ENCODE measurements at regions not wholly inside any gene's neighbourhood (a gene's known extent, or its start where the extent isn't known, plus 50 kb on each side); places are given as distances from the start of the nearest gene placed in this dataset.

- DNase-seq (ENCODE audit: missing footprints) (no peak), ATAC-seq (no peak)
- intact Hi-C loops (cut with DNase I): no loop called here
These were observed 122.3 kb upstream of the RAI14 start for GRCh38 chr5:34533582-34534522.

- DNase-seq (ENCODE audit: missing footprints) (no peak), ATAC-seq (no peak)
- intact Hi-C loops (cut with DNase I): no loop called here
These were observed 121.5 kb upstream of the RAI14 start for GRCh38 chr5:34534523-34535103.

- ATAC-seq: no peak
- no peak for DNase-seq (ENCODE audit: missing footprints)
- intact Hi-C loops (cut with DNase I): no loop called here
These were observed 120.7 kb upstream of the RAI14 start for GRCh38 chr5:34535433-34535832.

GRCh38 chr5:34535944-34536623, 120.0 kb upstream of the RAI14 start:
- intact Hi-C loops (cut with DNase I): no loop called here
- ATAC-seq (no peak), DNase-seq (ENCODE audit: missing footprints) (no peak)

GRCh38 chr5:34536699-34537098, 119.4 kb upstream of the RAI14 start:
- intact Hi-C loops (cut with DNase I): no loop called here
- no peak for ATAC-seq
- no peak for DNase-seq (ENCODE audit: missing footprints)

- ATAC-seq (no peak), DNase-seq (ENCODE audit: missing footprints) (no peak)
- intact Hi-C loops (cut with DNase I): no loop called here
These were observed 118.0 kb upstream of the RAI14 start for GRCh38 chr5:34538026-34538672.

GRCh38 chr5:34539183-34539582, 116.9 kb upstream of the RAI14 start:
- no peak for DNase-seq (ENCODE audit: missing footprints)
- no peak for ATAC-seq
- intact Hi-C loops (cut with DNase I): no loop called here

DNA sequence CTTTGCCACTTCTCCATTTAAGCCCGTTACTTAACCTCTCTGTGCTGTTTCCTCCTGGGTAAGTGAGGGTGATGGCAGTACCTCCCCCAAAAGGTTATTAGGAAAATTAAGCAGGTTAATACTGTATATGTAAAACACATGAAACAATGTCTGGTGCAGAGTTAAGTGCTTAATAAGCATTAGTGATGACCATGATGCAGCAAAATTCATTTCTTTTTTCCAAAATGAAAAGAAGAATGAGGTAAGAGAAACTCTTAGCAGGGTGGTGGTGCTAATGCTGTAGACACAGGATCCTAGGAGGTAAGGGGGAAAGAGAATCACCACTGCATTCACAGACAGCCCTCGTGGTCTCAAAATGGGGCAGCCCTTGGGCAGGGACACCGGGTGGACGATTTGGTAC, 115.1 kb upstream of the RAI14 start:
- ATAC-seq (no peak), DNase-seq (ENCODE audit: missing footprints) (no peak)
- intact Hi-C loops (cut with DNase I): no loop called here

GRCh38 chr5:34542818-34543217, 113.3 kb upstream of the RAI14 start:
- DNase-seq (ENCODE audit: missing footprints): no peak
- ATAC-seq: no peak
- intact Hi-C loops (cut with DNase I): no loop called here

DNA sequence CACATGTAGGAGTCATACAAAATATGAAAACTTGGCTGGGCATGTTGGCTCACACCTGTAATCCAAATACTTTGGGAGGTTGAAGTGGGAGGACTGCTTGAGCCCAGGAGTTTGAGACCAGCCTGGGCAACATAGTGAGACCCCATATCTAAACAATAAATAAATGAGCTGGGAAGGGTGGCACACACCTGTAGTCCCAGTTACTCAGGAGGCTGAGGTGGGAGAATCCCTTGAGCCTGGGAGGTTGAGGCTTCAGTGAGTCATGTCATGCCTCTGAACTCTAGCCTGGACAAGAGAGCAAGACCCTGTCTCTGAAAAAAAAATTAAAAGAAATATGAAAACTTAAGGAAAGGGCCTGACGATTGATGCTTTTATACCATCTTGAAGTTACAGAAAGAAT, 112.4 kb upstream of the RAI14 start:
- DNase-seq (ENCODE audit: missing footprints) (no peak), ATAC-seq (no peak)
- intact Hi-C loops (cut with DNase I): no loop called here

DNA sequence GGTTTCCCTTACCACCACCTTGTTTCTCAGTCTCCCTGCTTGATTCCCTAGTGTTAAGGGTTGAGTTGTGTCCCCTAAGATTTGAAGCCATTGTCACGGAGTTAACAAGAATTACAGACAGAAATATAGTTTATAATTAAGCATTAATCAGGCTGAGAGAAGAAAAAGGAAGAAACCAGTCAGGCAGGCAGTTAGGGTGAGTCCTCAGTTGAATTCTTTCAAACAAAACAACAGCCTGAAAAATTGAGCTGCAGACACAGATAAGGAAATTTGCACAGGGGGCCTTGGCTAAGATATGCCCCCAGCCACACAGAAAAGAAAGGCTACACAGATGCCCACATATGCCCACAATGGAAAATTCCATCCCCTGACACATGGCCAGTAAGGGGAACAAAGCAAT, 111.7 kb upstream of the RAI14 start:
- DNase-seq (ENCODE audit: missing footprints) (no peak), ATAC-seq (no peak)
- intact Hi-C loops (cut with DNase I): no loop called here

- DNase-seq (ENCODE audit: missing footprints) (no peak), ATAC-seq (no peak)
- intact Hi-C loops (cut with DNase I): no loop called here
These were observed 111.0 kb upstream of the RAI14 start for GRCh38 chr5:34545164-34545563.

DNA sequence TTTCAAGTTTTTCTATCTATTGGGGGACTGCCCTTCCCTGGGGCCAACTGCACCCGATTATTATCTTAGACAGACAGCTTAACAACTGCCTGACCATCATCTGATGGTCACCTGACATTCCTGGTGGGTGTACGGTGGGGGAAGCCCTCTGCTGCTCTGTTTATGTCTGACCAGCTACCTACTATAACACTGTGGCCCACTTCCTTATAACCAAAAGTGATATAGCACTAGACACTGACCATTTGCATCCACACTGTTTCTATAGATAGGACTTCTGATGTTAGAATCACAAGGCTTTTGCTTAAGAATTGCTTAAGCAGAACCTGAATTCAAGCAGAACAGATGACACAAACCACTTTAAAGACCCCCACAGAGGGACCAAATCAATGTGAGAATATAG, 110.5 kb upstream of the RAI14 start:
- DNase-seq (ENCODE audit: missing footprints) (no peak), ATAC-seq (no peak)
- intact Hi-C loops (cut with DNase I): no loop called here

DNA sequence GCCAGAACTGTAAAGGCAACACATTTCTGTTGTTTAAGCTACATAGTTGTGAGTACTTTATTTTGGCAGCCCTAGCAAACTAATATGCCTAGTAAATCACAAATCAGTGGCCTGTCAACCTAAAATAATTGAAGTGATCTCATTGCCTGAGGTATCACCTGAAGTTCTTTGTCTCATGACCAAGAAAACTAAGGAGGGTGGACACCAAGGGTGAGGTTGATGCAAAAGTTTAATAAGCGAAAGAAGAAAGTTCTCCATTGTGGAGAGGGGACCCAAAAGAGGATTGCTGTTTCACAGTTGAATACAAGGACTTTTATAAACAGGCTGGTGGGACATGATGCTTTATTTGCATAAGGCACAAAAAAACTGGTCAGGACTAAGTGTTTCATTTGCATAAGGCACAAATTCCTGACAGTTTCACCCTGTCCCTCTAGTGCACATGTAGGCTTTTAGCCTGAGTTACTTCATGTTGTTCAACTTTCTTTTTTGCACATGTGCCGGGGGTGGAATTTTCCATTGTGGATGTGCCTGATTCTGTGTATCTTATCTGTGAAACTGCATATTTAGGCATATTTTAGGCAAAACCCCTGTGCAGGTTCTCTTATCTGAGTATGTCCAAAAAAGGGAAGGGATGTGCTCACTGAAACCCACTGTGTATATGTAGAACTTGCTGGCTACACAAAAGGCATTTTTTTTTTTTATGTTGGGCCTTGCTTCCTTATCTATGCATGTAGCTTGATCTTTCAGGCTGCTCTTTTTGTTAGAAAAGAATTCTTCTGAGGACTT, 108.6 kb upstream of the RAI14 start:
- DNase-seq (ENCODE audit: missing footprints) (no peak), ATAC-seq (no peak)
- intact Hi-C loops (cut with DNase I): no loop called here

- DNase-seq (ENCODE audit: missing footprints) (no peak), ATAC-seq (no peak)
- intact Hi-C loops (cut with DNase I): no loop called here
These were observed 108.1 kb upstream of the RAI14 start for GRCh38 chr5:34548086-34548403.

DNA sequence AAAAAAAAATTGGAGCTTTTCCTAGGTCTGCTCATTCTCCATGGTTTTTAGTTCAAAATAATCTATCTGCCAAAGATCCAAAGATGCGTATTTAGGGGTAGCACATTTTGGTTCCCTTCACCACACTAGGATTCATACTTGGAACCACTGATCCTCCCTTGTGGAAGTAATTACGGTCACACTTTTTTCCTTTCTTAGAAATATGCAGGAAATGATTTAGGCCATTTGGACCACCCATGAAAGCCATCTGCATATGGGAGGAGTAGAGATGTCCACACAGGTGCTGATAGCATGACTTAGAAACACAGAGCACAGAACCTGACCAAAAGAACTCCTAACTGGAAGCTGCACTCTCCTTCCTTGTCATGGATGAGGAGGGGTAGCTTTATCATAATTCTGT, 105.9 kb upstream of the RAI14 start:
- ATAC-seq: no peak
- intact Hi-C loops (cut with DNase I): no loop called here
- DNase-seq (ENCODE audit: missing footprints): no peak

GRCh38 chr5:34550964-34551363, 105.2 kb upstream of the RAI14 start:
- DNase-seq (ENCODE audit: missing footprints) (no peak), ATAC-seq (no peak)
- intact Hi-C loops (cut with DNase I): no loop called here

DNA sequence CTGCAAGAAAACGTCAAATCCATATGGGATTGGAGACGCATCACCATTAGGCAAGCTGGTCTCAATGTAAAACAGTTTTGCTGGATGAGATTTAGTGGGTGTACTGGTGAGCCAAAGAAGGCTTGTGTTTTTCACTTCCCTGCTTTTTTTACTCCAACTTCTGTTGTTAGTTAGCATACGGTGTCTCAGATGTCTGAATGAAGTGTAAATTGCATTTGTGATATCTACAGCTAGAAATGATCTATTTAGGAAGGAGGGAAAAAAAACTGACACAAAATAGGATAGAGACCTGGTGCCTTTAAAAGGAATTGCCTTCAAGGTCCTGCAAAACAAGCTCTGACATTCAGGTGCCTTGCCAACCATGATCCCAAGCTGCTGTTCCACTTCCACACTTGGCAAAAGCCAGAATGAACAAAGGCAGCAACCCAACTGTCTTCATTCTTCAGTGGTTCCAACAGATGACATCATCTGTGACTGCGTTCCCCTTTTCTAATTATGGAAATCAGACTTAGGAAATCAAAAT, 104.2 kb upstream of the RAI14 start:
- intact Hi-C loops (cut with DNase I): no loop called here
- ATAC-seq (peak; percentile 78), DNase-seq (ENCODE audit: missing footprints) (no peak)

GRCh38 chr5:34552686-34553085, 103.4 kb upstream of the RAI14 start:
- DNase-seq (ENCODE audit: missing footprints): no peak
- intact Hi-C loops (cut with DNase I): no loop called here
- ATAC-seq: no peak
